ENCODE measurements at regions not wholly inside any gene's neighbourhood (a gene's known extent, or its start where the extent isn't known, plus 50 kb on each side); places are given as distances from the start of the nearest gene placed in this dataset.

DNA sequence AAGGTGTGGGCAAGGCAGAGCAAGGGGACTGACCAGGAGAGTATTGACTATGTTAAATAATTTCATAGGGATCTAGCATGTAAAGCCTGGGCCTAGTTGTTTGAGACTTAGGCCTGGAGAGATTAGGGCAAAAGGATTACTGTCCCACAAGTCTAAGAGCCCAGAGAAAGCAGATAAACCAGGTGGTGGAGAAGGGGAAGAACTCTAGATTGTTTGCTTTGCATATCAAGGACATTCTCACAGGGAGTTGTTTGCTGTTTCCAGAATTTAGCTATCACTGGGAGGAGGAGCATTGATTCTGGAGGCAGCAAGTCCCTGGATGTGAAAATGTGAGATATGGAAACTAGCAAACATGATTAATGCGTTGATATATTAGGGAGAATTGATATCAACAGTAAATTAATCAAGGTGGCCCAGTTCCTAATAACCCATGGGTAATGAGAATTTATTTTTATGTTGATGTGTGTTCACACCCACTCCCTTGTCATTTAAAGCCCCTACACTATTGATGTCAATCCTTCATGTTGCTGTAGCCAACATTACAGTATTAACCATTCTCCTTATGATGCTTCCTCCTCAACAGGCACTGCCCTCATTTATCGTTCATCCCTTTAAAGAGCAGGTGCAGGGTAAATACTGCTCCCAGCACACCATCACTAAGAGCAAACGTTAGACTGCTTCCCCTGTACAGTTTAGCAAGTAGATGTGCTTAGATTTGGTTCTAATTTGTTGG lies 1666.7 kb upstream of the FLRT2 start:
- H3K4me1 ChIP-seq (ENCODE audit: insufficient read depth, poor library complexity, severe bottlenecking) = peaks cover 9% of the 10 kb centered on the region
- H3K36me3 ChIP-seq (ENCODE audit: low read depth) = no peaks in the 10 kb centered on the region
- H3K9me3 ChIP-seq (ENCODE audit: severe bottlenecking) = no peaks in the 10 kb centered on the region
- no peak overlapping the region for H3K27ac ChIP-seq (ENCODE audit: poor library complexity, severe bottlenecking)
- DNase-seq (ENCODE audit: low spot score) (no peak), ATAC-seq (ENCODE audit: low read depth) (no peak)
- TF ChIP-seq, protein P1, sequence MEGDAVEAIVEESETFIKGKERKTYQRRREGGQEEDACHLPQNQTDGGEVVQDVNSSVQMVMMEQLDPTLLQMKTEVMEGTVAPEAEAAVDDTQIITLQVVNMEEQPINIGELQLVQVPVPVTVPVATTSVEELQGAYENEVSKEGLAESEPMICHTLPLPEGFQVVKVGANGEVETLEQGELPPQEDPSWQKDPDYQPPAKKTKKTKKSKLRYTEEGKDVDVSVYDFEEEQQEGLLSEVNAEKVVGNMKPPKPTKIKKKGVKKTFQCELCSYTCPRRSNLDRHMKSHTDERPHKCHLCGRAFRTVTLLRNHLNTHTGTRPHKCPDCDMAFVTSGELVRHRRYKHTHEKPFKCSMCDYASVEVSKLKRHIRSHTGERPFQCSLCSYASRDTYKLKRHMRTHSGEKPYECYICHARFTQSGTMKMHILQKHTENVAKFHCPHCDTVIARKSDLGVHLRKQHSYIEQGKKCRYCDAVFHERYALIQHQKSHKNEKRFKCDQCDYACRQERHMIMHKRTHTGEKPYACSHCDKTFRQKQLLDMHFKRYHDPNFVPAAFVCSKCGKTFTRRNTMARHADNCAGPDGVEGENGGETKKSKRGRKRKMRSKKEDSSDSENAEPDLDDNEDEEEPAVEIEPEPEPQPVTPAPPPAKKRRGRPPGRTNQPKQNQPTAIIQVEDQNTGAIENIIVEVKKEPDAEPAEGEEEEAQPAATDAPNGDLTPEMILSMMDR (IDR thresholded peaks at IDR 0.05; ENCODE audit: poor library complexity, severe bottlenecking) = no peak
- no peaks in the 10 kb centered on the region for H3K27me3 ChIP-seq (ENCODE audit: insufficient read depth, poor library complexity, severe bottlenecking)
- no peak overlapping the region for H3K4me3 ChIP-seq (ENCODE audit: severe bottlenecking)

DNA sequence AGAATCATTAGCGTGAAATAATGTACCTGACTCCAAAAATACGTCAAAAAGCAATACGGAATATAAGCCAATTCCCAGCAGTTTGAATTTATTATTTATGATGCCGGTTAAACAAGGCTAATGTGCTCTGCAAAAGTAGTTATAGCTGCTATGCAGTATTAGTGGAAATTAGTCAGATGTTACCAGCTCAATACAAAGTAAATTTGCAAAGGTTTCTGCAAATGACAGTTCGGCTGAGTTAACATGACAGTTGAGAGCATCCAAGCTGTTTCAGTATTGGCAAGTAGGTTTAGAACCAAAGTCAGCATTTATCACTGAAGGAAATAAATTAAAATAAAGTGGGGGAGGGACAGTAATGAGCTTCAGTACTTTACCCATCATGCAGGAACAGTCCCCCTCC lies 1665.8 kb upstream of the FLRT2 start:
- no peaks in the 10 kb centered on the region for H3K36me3 ChIP-seq (ENCODE audit: low read depth)
- no peaks in the 10 kb centered on the region for H3K27me3 ChIP-seq (ENCODE audit: insufficient read depth, poor library complexity, severe bottlenecking)
- no peak overlapping the region for H3K27ac ChIP-seq (ENCODE audit: poor library complexity, severe bottlenecking)
- H3K4me1 ChIP-seq (ENCODE audit: insufficient read depth, poor library complexity, severe bottlenecking) = peaks cover 9% of the 10 kb centered on the region
- H3K9me3 ChIP-seq (ENCODE audit: severe bottlenecking) = no peaks in the 10 kb centered on the region
- DNase-seq (ENCODE audit: low spot score) = no peak
- TF ChIP-seq, protein P1 (IDR thresholded peaks at IDR 0.05; ENCODE audit: poor library complexity, severe bottlenecking) = no peak
- no peak for ATAC-seq (ENCODE audit: low read depth)
- H3K4me3 ChIP-seq (ENCODE audit: severe bottlenecking) = no peak overlapping the region

DNA sequence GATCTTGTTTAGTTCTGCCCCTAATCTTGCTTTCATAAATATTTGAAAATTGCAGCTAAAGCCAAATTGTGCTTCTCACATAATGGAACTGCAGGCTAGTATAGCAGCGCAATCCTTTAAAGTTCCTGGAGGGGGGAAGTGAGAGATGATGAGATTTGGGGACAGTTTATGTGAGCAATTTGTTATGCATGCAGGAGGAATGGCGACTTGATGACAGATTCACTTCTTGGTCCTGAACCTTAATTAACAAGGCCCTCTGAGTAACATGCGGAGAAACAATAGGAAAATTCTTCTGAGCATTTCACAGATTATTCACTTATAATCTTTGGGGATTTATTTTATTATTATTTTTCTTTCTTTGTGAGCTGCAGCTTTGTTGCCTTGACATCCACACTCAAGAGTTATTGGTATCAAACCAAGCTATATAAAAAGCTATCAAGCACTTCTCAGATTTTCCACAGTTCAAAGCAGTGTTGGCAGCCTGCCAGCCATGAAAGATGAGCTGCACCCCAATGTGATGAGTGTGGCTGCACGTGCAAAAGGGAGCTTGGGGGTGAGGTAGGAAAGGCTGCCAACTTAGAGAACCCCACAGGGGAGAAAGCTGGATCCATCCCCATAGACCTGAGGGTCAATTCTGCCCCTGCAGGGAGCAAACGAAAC lies 1662.2 kb upstream of the FLRT2 start:
- Histone ChIP-seq H3K27ac (ENCODE audit: poor library complexity, severe bottlenecking) (no peak overlapping the region), H3K36me3 (ENCODE audit: low read depth) (no peaks in the 10 kb centered on the region), H3K4me3 (ENCODE audit: severe bottlenecking) (no peak overlapping the region), H3K4me1 (ENCODE audit: insufficient read depth, poor library complexity, severe bottlenecking) (peaks cover 5% of the 10 kb centered on the region), H3K9me3 (ENCODE audit: severe bottlenecking) (peaks cover 3% of the 10 kb centered on the region), H3K27me3 (ENCODE audit: insufficient read depth, poor library complexity, severe bottlenecking) (no peaks in the 10 kb centered on the region)
- DNase-seq (ENCODE audit: low spot score) (no peak), ATAC-seq (ENCODE audit: low read depth) (no peak)
- TF ChIP-seq, protein P1 (IDR thresholded peaks at IDR 0.05; ENCODE audit: poor library complexity, severe bottlenecking) = no peak

DNA sequence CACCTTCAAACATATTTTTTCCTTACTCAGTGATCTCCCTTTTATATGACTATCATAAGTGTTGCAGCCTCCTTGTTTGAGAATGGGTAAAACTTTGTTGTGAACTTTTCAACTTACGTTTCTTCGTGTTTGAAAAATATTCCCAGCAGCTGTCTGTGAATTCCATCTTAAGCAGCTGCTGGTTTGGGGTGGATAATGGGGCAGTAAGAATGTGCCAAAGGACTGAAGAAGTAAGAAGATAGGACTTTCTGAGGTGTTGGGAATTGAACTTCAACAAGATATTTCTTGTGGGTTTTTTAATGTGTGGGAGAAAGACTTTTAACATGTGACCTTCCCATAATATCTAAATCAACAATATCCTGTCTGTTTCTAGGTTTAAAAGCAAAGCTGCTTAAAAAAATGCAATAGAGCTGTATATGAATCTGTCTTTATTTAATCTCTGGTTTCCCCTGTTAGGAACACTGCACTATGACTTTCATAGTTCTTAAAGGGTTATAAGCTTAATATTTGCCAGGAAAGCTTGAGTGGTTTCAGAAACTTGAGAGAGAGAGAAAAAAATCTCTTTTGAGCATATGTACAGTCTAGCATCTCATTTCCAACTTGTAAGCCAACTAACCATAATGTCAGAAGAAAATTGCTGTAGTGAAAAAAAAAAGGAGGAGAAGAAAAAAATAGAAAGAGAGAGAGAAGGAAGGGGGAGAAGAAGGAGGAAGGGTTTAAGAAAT lies 1659.2 kb upstream of the FLRT2 start:
- Histone ChIP-seq H3K4me3 (ENCODE audit: severe bottlenecking) (no peak overlapping the region), H3K36me3 (ENCODE audit: low read depth) (no peaks in the 10 kb centered on the region), H3K27me3 (ENCODE audit: insufficient read depth, poor library complexity, severe bottlenecking) (no peaks in the 10 kb centered on the region), H3K27ac (ENCODE audit: poor library complexity, severe bottlenecking) (no peak overlapping the region), H3K4me1 (ENCODE audit: insufficient read depth, poor library complexity, severe bottlenecking) (peaks cover under 1% of the 10 kb centered on the region), H3K9me3 (ENCODE audit: severe bottlenecking) (peaks cover 3% of the 10 kb centered on the region)
- TF ChIP-seq, protein P1 (IDR thresholded peaks at IDR 0.05; ENCODE audit: poor library complexity, severe bottlenecking) = no peak
- DNase-seq (ENCODE audit: low spot score) (no peak), ATAC-seq (ENCODE audit: low read depth) (no peak)

Measured in RWPE2 (cell line).